Breast epithelium (tissue), 3 donors: ENCODE measurements at regions not wholly inside any gene's neighbourhood (a gene's known extent, or its start where the extent isn't known, plus 50 kb on each side); places are given as distances from the start of the nearest gene placed in this dataset.

ENCODE experiments used
- CTCF ChIP-seq, 3 donors: fragments of 450-650 bp; IDR thresholded peaks; one replicate each; pipeline ENCODE4 v1.5.1; 2016 to 2017; ENCODE audit warnings: antibody characterized with exemption in 3 of 3, mild to moderate bottlenecking in 3 of 3, moderate library complexity in 3 of 3
- POLR2A ChIP-seq: fragments of 450-650 bp; IDR thresholded peaks from one replicate; pipeline ENCODE4 v1.6.1; 2016; ENCODE audit warnings: antibody characterized with exemption, mild to moderate bottlenecking, moderate library complexity
- POLR2AphosphoS5 ChIP-seq, 3 donors: sonication (generic); formaldehyde crosslinking; IDR thresholded peaks; one replicate each; pipeline ENCODE4 v1.6.1; 2017; ENCODE audit warnings: antibody characterized with exemption in 3 of 3

GRCh38 chr4:115355329-115355728 is 241.9 kb upstream of the NDST4 start:
- TF ChIP-seq CTCF (IDR thresholded peaks at IDR 0.05) (no peak), POLR2A (no peak), POLR2AphosphoS5 (IDR thresholded peaks at IDR 0.05) (no peak)
